WTC11 (cell line): ENCODE measurements at regions not wholly inside any gene's neighbourhood (a gene's known extent, or its start where the extent isn't known, plus 50 kb on each side); places are given as distances from the start of the nearest gene placed in this dataset.

Experiments used
- AR ChIP-seq: fragments of 250-450 bp; sonication (Bioruptor Pico); IDR thresholded peaks from 2 replicates; pipeline ENCODE4 v1.9.0; 2021; ENCODE audit warnings: mild to moderate bottlenecking
- ARID4B ChIP-seq: sonication (generic); formaldehyde crosslinking; IDR thresholded peaks from 2 replicates; pipeline ENCODE4 v1.8.0; 2023; ENCODE audit warnings: missing genetic modification reagents, mild to moderate bottlenecking, borderline replicate concordance
- ATF2 ChIP-seq: sonication (generic); formaldehyde crosslinking; IDR thresholded peaks from 2 replicates; pipeline ENCODE4 v1.8.1; 2022; ENCODE audit warnings: low read depth, missing genetic modification reagents, borderline replicate concordance
- ATF3 ChIP-seq: sonication (generic); formaldehyde crosslinking; conservative IDR thresholded peaks from 2 replicates; pipeline ENCODE4 v1.8.1; 2022; ENCODE audit warnings: mild to moderate bottlenecking, missing genetic modification reagents
- CTCF ChIP-seq: fragments of 200-600 bp; IDR thresholded peaks from 2 replicates; pipeline ENCODE4 v1.8.0; 2022; ENCODE audit warnings: antibody characterized with exemption
- FOXP1 ChIP-seq: sonication (generic); formaldehyde crosslinking; IDR thresholded peaks from 2 replicates; pipeline ENCODE4 v1.8.0; 2022; ENCODE audit warnings: missing genetic modification reagents, mild to moderate bottlenecking, moderate library complexity, borderline replicate concordance
- GRHL2 ChIP-seq: fragments of 250-450 bp; sonication (Bioruptor Pico); IDR thresholded peaks from 2 replicates; pipeline ENCODE4 v1.8.0; 2022; ENCODE audit warnings: mild to moderate bottlenecking, moderate library complexity; ENCODE audit not compliant: insufficient replicate concordance, severe bottlenecking
- HMGXB4 ChIP-seq: sonication (generic); formaldehyde crosslinking; IDR thresholded peaks from 2 replicates; pipeline ENCODE4 v1.8.1; 2023; ENCODE audit warnings: mild to moderate bottlenecking, moderate library complexity, missing genetic modification reagents
- JUN ChIP-seq: sonication (generic); formaldehyde crosslinking; IDR thresholded peaks from 2 replicates; pipeline ENCODE4 v1.8.0; 2023; ENCODE audit warnings: mild to moderate bottlenecking, missing genetic modification reagents
- MXD4 ChIP-seq: fragments of 250-450 bp; sonication (Bioruptor Pico); IDR thresholded peaks from 2 replicates; pipeline ENCODE4 v1.8.0; 2021; ENCODE audit warnings: mild to moderate bottlenecking, moderate library complexity, borderline replicate concordance
- NR1H2 ChIP-seq: sonication (generic); formaldehyde crosslinking; IDR thresholded peaks from 2 replicates; pipeline ENCODE4 v1.9.0; 2021; ENCODE audit warnings: mild to moderate bottlenecking, moderate library complexity, missing genetic modification reagents

- TF ChIP-seq CTCF (no peak), FOXP1 (CRISPR knock-in tag) (no peak), ATF3 (no peak), JUN (CRISPR knock-in tag) (no peak), AR (CRISPR knock-in tag) (no peak), MXD4 (CRISPR knock-in tag) (no peak), NR1H2 (CRISPR knock-in tag) (no peak), HMGXB4 (CRISPR knock-in tag) (no peak), ARID4B (CRISPR knock-in tag) (no peak), ATF2 (CRISPR knock-in tag) (no peak), GRHL2 (no peak)
These were observed 665.6 kb upstream of the EEF2KMT start for GRCh38 chr16:5763176-5763575.
